HG02870 (cell line): ENCODE measurements at regions not wholly inside any gene's neighbourhood (a gene's known extent, or its start where the extent isn't known, plus 50 kb on each side); places are given as distances from the start of the nearest gene placed in this dataset.
"Not testable (repeated sequence)": the region's sequence is repeated elsewhere in the genome, so short reads cannot be mapped to it uniquely, and the experiment has no call there.

Experiments used
- ATAC-seq: cut with Tn5 transposase; IDR thresholded peaks from one replicate; pipeline ENCODE4 v1.9.1; 2021; ENCODE audit warnings: mild to moderate bottlenecking, moderate library complexity; ENCODE audit not compliant: unreplicated experiment

DNA sequence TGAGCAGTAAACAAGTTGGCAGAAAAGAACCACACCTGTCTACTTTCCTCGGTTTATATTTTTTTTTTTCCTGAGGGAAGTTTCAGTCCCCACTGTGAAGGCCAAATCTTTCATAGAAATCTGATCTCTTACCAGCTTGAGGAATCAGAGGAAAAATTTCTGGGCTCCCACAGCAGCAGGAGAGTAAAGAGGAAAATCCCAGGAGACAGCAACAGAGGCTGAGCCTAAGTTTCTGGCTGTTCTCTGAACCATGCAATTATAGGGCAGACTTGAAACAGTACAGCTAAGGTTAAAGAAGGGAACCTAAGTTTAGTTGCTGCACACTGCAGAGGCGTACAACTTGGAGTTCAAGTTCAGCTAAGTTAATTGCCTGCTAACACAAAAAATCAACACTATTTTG lies 1090.9 kb upstream of the INTU start:
- ATAC-seq = no peak

DNA sequence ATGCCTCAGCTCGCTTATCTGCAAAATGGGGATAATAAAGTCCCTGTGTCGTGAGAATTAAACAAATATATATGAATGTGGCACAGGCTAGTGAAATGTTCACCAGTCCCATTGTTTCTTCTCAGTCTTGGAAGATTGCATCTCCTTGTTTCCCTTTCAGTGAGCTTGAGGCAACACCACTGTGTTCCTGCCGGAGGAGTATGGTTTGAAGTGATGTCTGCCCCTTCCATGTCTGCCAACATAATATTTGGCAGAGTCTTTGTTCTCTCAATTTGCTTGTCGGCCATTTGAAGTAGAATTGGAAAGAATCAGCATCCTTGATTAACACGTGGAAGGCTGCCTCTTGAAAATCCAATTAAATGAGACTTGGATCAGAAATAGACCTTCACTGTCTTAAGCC lies 1088.5 kb upstream of the INTU start:
- ATAC-seq = no peak

- ATAC-seq = not testable (repeated sequence)
These were observed 1086.6 kb upstream of the INTU start for GRCh38 chr4:126546197-126546596.

DNA sequence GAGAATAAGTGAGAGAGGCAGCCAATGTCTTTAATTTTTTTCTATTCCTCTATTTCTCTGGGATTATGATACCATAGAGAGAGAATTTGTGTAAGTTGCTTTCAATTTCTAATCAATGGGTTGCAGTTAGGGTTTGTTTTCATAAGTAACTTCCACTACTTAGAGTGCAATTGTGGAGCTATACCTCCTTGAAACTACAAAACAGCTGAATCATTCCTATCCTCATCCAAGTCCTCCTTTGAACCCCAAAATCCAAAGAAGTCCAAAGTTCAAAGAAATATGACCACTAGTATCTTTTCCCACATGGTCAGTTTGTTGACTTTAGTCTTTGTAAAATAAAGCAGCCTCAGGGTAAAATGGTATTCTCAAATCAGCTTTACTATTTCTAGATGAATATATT lies 1085.4 kb upstream of the INTU start:
- ATAC-seq = no peak

- ATAC-seq = no peak
These were observed 1083.9 kb upstream of the INTU start for GRCh38 chr4:126548890-126549289.

DNA sequence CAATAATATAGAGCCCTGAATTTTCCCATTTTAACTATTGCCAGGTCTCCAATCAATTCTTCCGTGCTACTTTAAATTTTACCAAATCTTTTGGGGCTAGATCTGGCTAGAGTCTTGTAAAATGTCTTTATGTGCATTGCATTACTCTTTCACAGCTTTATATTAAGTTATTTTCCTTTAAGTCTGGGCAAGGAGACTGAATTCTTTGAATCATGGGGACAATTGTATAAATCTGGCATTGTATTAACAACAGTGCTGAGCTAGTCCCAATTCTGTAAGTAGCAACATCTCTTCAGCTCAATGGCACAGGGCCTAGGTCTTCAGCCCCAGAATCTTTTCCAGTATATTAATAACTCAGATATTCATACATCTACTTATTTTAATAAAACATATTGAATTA lies 1080.4 kb upstream of the INTU start:
- ATAC-seq = no peak

GRCh38 chr4:126553248-126553647 lies 1079.5 kb upstream of the INTU start:
- no peak for ATAC-seq

DNA sequence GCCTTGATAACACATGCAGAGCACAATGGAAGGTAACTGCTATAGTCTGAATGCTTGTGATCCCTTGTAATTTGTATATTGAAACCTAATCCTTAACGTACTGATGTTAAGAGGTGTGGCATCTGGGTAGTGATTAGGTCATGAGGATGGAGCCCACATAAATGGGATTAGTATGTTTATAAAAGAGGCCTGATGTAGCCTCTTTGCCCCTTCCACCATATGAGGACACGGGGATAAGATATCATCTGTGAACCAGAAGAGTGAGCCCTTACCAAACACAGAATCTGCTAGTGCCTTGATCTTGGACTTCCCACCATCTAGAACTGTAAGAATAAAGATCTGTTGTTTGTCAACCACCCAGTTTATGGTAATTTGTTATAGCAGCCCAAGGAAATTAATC lies 1074.2 kb upstream of the INTU start:
- ATAC-seq = no peak

GRCh38 chr4:126559961-126560360 lies 1072.8 kb upstream of the INTU start:
- no peak for ATAC-seq

GRCh38 chr4:126560794-126561193 lies 1072.0 kb upstream of the INTU start:
- no peak for ATAC-seq

DNA sequence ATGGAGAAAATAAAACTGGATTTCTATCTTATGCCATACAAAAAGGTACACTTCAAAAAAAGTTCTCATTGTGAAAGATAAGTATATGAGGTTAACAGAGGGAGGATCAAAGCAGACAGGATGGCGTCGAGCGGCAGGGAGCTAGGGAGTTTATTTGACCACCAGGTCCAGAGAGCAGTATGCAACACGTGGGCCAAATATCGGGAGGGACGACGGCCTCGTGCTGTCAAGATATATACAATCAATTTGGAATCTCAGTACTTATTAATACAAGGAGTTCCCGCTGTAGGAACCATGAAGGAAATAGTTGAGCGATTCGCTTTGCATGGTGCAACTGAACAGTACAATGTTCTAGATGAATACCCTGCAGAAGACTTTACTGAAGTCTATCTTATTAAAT lies 1069.4 kb upstream of the INTU start:
- no peak for ATAC-seq

GRCh38 chr4:126564283-126564854 lies 1068.4 kb upstream of the INTU start:
- no peak for ATAC-seq

GRCh38 chr4:126568652-126569570 lies 1063.8 kb upstream of the INTU start:
- ATAC-seq = no peak

GRCh38 chr4:126572264-126572663 lies 1060.5 kb upstream of the INTU start:
- no peak for ATAC-seq

DNA sequence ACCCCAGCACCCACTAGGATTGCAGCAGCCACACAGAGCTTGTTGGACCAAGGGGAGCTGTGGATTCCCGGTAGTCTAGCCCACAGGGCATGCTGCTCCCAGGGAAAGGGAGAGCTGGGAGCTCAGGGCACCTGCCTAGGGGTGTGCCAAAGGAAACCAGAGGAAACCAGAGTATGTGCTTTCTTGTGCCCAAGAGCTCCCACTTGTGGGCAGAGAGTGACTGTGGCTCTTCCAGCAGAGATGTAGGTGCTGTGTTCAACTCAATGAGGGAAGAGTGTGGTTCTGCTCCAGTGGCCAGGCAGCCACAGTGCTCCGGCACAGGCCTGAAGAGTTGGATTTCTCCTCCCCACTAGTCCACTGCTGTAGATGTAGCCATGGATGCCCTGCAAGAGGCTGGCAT lies 1050.0 kb upstream of the INTU start:
- no peak for ATAC-seq

DNA sequence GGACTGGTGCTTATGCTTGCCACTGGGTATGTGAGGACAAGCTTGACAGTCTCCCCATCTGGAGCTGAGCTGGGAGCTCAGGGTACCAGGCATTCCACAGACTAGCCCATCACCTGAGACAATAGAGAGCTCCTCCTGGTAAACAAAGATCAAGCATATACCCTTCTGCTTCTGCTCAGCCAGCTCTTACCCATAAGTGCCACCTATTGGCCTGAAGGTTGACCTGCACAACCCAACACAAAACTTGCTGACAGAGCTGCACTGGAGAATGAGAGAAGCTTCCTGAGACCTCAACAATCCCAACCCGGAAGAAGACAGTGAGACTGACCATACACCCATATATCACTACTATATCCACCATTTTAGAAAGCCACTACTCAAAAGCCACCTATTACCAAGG lies 1049.2 kb upstream of the INTU start:
- ATAC-seq = no peak

- ATAC-seq = no peak
These were observed 1041.2 kb upstream of the INTU start for GRCh38 chr4:126591583-126591982.

GRCh38 chr4:126592088-126592487 lies 1040.7 kb upstream of the INTU start:
- ATAC-seq = no peak

DNA sequence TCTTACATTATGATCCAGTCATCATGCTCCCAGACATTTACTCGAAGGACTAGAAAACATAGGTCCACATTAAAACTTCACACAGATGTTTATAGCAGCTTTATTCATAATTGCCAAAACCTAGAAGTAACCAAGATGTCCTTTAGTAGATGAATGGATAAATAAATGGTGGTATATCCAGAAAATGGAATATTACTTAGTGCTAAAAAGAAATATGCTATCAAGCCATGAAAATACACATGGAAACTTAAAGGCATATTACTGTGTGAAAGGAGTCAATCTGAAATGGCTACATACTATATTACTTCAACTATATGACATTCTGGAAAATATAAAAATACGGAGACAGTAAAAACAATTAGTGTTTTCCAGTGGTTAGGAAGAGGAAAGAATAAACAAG lies 1039.1 kb upstream of the INTU start:
- no peak for ATAC-seq

DNA sequence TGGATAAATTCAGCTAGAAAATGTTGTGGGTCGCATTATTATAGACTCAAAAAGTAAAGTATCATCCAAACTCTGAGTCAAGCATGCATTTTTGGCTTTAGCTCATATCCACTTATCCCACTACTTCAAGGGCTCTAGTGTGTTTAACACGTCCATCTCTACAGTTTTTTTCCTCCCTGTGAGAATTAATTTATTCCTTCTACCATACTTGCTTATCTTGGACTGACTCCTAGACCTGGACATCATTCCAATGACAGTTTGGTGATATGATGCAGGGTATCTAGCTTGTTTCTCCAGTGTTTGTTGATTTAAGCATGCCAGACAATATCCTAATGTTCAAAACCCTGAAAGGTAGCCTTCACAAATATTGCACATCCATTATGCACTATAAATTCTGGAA lies 1037.1 kb upstream of the INTU start:
- no peak for ATAC-seq

- ATAC-seq = no peak
These were observed 1033.0 kb upstream of the INTU start for GRCh38 chr4:126599746-126600145.

DNA sequence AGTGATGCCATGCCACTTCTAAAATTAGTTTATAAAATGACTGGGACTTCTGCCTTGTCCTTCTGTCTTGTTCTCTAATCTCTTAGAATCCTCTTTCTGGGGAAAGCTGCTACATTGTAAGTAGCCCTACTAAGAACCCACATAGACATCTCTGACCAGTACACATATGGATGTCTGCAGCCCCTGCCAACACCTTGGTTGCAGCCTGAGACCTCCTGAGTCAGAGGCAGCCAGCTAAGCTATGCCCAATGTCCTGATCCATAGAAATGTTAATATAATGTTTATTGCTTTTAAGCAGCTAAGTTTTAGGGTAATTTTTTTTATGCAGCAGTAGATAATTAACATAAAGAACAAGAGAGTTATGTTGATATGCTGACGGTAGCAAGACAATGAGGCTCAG lies 1029.5 kb upstream of the INTU start:
- ATAC-seq = no peak

DNA sequence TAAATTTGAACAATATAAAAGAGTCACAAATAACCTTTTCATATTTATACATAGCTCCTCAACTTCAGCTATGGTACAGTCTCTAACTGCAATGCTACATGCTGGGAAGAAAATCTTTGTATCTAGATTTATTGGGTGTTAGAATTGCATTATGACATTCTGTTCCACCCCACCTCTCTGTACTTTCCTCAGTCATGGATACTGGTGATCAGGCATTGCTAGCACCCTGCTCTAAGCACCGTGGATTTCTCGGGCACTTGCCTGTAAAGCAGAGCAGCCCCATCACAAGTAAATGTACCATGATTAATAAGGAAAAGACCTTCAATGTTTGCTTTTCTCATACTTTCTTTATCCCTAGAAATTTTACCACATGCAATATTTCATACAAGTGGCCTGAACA lies 1028.9 kb upstream of the INTU start:
- no peak for ATAC-seq
